Caki2 (cell line): ENCODE measurements at regions not wholly inside any gene's neighbourhood (a gene's known extent, or its start where the extent isn't known, plus 50 kb on each side); places are given as distances from the start of the nearest gene placed in this dataset.

ENCODE experiments used
- DNase-seq: peaks from one replicate; pipeline ENCODE4 v3.0.0-alpha.2; 2015; ENCODE audit warnings: low read depth
- in situ Hi-C: cut with HindIII; loops from 2 replicates; pipeline ENCODE4 v1.10.0; 2016; ENCODE audit warnings: low sequenced_read_pairs, low pct_unique_long_range_greater_than_20kb, mixed read lengths

DNA sequence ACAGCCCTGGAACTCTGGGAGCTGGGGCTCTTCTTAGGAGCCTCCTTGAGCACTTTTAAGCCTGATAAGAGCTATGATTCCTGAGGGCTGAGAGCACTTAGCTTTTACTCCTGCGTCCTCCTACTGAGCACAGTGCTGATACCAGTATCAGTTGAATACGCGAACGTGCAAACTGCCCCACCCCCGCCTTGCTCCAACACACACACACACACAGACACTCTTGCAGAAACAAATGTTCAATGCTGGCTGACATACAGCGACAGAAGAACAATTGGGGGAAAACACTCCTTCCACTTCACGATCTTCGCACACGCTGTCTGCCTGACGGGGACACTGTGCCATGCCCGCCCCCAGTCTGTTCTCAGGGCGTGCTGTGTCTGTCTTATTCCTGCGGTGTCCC is 57.2 kb upstream of the DLK1 start:
- in situ Hi-C loops, result loop anchor here (25.0 kb wide), 1 partner anchor 257 kb away; no protein-coding TSS in a partner anchor
- no peak for DNase-seq

DNA sequence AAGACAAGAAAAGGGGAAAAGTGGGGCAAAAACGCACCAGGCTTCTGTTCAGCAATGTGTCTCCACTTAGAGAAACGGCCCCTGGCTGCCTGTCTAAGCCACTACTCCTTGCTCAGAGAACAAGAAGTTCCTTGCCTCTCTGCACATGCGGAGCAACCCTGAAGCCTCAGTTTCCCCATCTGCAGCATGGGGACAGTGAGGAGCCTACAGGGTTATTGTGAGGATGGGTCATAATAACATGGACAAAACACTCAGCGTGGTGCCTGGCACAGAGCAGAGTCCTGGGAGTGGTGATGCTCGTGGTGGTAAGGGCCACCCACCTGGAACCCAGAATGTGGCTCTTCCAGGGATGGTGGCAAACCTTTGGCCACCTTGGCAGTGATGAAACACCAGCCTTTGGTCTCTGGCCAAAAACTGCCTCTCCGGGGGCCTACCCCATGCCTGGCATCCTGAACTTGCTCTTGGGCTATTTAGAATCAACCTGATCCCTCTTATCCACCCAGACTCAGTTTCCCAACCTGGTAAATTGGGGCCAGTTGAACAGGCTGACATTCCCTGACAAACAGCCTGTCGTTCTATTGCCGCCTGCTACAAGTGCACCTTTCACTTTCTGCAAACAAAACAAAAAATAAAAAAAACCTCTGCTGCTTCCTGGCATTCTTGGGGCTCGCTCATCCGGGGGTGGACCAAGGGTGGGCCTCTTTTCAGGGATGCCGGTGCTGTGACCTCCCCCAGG is 56.5 kb upstream of the DLK1 start:
- DNase-seq, result no peak
- in situ Hi-C loops, result loop anchor here (25.0 kb wide), 1 partner anchor 258 kb away; no protein-coding TSS in a partner anchor

DNA sequence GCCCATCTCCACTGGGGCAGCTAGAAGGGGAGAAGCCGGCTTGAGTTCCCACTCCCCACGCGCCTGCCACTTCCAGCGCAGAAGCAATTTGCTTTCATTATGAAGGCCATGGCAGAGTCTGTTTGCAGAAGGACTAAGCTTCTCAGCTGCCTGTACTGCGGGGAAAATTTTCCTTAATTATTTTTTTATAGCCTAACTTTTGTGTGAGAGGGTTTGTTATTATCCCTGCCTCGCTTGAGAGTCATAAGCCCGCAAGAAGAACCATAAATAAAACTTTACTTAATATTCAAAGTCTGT is 56.0 kb upstream of the DLK1 start:
- in situ Hi-C loops, result loop anchor here (25.0 kb wide), 1 partner anchor 258 kb away; no protein-coding TSS in a partner anchor

DNA sequence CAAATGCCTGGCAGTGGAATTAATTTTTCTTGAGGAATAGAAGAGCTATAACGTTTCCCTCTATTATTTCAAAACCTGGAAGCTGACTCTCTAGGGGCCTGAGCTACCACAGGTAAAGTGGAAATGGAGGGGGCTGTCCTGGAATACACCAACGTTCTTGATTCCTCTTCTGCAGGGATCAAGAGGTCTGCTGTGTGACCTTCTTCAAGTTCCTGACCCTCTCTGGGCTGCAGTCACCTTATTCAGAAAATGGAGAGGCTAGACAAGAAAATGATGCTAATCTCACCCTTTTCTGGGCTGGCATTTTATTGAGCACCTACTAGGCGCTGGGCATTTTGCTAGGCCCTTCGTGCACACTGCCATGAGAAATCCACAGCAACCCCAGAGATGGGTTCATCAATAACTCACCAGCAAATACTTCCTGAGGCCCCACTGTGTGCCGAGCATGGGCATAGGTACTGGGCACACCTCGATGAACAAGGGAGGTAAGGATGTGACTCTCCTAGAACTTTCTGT is 55.2 kb upstream of the DLK1 start:
- in situ Hi-C loops, result loop anchor here (25.0 kb wide), 1 partner anchor 259 kb away; no protein-coding TSS in a partner anchor
- no peak for DNase-seq

More for the DNA sequence above, 56.0 kb upstream of the DLK1 start:
- no peak for DNase-seq

DNA sequence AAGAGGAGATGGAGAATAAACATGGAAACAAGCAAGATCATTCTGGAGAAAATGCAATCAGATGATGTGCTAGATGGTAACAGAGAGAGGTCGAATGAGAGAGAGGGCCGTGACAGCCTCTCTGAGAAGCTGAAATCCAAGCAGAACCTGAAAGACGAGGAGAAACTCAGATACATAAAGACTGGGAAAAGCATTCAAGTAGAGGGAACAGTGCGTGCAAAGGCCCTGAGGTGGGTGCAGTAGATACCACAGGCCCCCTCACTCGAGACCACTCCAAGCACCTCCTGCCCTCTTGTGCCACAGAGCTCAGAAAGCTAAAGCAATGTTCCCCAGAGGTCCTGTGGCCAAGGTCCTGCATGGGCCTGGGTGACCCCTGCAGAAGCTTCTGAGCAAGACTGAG is 54.8 kb upstream of the DLK1 start:
- in situ Hi-C loops, result loop anchor here (25.0 kb wide), 1 partner anchor 260 kb away; no protein-coding TSS in a partner anchor

DNA sequence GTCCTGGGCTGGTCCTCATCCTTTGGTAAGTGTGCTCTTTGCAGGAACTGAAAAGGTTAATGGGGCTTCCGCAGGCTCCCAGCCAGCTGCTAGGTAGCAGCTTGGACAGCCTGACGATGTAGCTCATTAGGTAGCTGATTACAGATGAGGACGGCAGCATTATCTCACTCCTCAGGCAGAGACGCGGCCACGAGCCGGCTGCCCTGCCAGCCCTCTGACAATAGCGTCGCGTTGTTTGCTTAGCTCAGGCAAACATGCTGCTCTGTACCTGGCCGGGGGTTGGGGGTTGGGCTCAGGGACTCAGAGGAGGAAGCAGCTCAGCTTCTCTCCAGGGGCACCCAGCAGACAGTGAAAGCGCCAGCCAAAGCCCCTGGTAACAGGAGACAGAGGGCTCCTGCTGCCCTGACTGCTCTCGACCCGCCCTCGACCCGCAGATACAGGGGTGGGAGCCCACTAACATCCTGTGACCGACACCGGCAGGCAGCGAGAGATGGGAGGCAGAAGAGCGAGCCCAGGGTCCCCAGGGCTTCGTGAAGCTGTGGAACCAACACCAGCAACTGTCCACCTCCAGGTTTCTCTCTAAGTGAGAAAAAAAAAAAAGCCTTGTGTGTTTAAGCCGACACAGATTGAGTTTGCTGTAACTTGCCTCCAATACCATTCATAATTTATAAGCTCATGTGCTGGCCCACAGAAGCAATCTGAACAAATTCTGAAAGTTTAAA is 53.4 kb upstream of the DLK1 start:
- no peak for DNase-seq
- in situ Hi-C loops, result loop anchor here (25.0 kb wide), 1 partner anchor 261 kb away; no protein-coding TSS in a partner anchor

More for the DNA sequence above, 54.8 kb upstream of the DLK1 start:
- no peak for DNase-seq

DNA sequence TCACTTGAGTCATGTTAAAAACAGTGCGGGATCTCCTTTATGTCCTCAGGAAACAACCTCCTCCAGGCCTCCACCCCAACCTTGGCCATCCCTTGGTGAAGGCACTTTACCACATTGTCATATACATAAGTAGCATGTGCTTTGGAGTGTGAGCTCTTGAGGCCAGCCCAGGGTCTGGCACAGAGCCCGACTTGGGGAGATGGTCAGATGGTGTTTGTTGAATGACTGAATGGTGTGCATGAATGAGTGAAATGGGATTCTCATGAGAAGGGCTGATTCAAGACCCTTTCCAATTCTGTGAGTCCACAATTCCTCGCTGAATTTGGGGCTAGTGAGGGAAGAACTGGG is 52.9 kb upstream of the DLK1 start:
- in situ Hi-C loops, result loop anchor here (25.0 kb wide), 1 partner anchor 261 kb away; no protein-coding TSS in a partner anchor

DNA sequence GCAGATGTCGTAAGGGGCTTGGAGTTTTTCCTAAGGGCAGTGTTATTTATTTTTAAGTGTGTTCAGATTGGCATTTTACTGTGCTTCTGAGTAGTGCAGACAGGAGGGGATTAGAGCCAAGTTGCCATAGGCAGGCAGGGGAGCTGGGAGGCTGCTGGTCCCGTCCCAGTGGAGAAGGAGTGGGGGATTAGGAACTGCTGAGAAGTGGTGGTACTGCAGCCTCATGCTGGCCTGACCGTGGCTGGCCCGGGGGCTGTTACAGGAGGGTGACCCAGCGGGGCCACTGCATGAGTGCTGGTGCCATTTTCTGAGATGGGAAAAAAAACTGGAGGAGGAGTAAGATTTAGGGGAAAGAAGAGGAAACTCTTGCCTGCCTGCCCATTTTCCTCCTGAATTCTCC is 52.3 kb upstream of the DLK1 start:
- DNase-seq, result no peak
- in situ Hi-C loops, result loop anchor here (25.0 kb wide), 1 partner anchor 262 kb away; no protein-coding TSS in a partner anchor

More for the DNA sequence above, 52.9 kb upstream of the DLK1 start:
- DNase-seq, result no peak

DNA sequence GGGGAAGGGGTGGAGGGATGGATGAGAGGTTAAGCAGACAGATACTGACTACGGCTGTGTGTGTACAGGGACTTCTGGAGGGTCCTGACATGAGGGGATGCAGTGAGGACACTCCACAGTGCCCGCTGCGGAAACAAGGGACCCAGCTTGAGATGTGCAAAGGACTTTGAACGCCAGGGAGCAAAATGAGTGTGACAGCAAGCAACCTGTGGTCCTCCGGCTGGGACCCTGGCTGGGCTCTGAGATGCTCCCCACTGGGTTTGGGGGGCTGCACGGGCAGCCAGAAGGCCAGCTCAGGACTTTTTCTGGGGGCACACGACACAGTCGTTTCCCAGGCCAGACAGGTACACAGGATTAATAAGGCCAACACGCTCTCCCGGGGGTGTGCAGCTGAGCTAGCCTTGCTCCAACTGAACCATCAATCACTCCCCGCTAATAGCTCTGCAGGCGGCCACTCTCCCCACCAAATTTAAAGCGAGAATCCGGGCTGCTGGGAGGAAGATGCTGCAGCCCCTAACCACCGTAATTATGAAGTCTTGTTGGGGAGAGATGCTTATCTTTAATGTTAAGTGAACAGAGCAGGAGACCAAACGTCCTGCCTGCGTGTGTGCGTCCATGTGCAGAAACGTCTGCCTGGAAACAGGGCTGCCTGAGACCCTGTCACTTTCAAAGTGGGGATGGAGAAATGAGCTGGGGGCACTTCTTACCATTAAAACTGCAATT is 51.6 kb upstream of the DLK1 start:
- in situ Hi-C loops, result loop anchor here (25.0 kb wide), 1 partner anchor 263 kb away; no protein-coding TSS in a partner anchor
- no peak for DNase-seq

DNA sequence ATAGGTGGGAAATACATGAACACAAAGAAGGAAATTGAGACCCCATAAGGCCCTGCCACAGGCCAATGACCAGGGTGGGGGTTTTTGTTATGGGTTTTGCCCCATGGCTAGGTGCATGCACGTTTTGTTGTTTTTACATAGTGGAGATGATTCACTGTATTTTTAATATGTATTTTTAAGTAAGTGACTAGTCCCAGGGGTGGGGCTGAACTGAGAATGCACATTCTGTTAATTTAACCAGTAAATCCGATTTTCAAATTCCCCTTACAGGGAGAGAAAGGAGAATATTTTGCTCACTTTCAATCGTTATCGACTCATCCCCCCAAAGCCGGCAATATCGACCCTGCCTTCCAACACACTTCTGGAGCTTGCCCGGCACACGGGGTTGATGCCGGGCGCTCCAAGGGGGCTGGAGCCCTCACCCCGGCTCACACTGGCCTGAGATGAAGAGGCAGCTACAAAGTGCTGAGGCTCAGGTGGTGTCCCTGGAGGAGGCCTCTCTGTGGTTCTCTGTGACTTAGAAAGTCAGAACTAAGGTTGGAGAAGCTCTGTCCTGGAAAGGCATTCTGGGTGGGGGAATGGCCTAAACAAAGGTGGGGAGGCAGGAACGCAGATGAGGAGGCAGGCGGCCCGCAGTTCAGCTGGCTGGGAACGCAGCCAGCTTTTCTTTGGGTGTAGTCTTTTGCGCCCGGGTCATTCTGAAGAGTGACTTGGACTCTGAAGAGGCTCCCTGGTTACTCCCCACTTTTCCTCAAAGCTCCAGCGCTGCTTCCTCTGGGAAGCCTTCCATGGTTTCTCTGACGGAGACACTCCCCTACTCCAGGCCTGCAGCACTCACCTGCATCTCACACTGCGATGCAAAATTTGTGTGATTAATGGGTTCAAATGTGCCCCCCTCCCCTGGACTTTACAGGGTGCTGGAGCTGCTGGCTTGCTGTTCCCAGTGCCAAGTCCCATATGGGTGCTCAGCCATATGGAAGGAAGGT is 50.7 kb upstream of the DLK1 start:
- no peak for DNase-seq
- in situ Hi-C loops, result no loop called here
